ENCODE measurements at regions not wholly inside any gene's neighbourhood (a gene's known extent, or its start where the extent isn't known, plus 50 kb on each side); places are given as distances from the start of the nearest gene placed in this dataset.

DNA sequence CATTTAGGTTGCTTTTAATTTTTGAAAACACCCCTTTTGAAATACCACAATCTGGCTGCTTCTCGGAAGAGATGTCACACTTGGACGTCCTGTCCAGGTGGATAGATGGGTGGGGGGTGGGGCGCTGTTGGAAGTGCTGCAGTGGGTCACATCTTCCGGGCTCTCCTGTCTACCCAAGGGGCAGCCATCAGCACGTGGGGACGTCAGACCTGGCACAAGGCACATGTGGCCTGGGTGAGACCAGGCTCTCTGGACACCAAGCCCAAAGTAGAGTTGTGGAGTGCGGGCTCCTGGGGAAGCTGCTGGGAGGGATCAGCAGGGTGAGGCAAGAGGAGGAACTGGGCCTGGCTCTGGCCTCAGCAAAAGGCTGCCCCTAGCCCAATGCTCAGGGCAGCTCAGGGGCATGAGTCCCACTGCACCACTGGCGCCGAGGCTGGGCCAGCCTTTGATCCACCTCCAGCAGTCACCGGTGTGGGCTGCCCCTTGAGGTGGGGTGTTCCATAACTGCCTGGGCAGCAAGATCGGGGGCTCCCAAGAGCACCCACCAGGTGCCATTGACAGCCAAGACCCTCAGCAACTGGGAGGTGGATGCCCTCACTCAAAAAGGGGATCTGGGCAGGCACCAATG, 68.6 kb upstream of the CCND1 start (continued):
- TF ChIP-seq, protein P1, sequence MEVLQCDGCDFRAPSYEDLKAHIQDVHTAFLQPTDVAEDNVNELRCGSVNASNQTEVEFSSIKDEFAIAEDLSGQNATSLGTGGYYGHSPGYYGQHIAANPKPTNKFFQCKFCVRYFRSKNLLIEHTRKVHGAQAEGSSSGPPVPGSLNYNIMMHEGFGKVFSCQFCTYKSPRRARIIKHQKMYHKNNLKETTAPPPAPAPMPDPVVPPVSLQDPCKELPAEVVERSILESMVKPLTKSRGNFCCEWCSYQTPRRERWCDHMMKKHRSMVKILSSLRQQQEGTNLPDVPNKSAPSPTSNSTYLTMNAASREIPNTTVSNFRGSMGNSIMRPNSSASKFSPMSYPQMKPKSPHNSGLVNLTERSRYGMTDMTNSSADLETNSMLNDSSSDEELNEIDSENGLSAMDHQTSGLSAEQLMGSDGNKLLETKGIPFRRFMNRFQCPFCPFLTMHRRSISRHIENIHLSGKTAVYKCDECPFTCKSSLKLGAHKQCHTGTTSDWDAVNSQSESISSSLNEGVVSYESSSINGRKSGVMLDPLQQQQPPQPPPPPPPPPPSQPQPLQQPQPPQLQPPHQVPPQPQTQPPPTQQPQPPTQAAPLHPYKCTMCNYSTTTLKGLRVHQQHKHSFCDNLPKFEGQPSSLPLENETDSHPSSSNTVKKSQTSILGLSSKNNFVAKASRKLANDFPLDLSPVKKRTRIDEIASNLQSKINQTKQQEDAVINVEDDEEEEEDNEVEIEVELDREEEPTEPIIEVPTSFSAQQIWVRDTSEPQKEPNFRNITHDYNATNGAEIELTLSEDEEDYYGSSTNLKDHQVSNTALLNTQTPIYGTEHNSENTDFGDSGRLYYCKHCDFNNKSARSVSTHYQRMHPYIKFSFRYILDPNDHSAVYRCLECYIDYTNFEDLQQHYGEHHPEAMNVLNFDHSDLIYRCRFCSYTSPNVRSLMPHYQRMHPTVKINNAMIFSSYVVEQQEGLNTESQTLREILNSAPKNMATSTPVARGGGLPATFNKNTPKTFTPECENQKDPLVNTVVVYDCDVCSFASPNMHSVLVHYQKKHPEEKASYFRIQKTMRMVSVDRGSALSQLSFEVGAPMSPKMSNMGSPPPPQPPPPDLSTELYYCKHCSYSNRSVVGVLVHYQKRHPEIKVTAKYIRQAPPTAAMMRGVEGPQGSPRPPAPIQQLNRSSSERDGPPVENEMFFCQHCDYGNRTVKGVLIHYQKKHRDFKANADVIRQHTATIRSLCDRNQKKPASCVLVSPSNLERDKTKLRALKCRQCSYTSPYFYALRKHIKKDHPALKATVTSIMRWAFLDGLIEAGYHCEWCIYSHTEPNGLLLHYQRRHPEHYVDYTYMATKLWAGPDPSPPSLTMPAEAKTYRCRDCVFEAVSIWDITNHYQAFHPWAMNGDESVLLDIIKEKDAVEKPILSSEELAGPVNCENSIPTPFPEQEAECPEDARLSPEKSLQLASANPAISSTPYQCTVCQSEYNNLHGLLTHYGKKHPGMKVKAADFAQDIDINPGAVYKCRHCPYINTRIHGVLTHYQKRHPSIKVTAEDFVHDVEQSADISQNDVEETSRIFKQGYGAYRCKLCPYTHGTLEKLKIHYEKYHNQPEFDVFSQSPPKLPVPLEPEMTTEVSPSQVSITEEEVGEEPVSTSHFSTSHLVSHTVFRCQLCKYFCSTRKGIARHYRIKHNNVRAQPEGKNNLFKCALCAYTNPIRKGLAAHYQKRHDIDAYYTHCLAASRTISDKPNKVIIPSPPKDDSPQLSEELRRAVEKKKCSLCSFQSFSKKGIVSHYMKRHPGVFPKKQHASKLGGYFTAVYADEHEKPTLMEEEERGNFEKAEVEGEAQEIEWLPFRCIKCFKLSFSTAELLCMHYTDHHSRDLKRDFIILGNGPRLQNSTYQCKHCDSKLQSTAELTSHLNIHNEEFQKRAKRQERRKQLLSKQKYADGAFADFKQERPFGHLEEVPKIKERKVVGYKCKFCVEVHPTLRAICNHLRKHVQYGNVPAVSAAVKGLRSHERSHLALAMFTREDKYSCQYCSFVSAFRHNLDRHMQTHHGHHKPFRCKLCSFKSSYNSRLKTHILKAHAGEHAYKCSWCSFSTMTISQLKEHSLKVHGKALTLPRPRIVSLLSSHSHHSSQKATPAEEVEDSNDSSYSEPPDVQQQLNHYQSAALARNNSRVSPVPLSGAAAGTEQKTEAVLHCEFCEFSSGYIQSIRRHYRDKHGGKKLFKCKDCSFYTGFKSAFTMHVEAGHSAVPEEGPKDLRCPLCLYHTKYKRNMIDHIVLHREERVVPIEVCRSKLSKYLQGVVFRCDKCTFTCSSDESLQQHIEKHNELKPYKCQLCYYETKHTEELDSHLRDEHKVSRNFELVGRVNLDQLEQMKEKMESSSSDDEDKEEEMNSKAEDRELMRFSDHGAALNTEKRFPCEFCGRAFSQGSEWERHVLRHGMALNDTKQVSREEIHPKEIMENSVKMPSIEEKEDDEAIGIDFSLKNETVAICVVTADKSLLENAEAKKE (CRISPR knock-in tag; IDR thresholded peaks at IDR 0.05) = no peak
- TF ChIP-seq JUNB (IDR thresholded peaks at IDR 0.05; ENCODE audit: unreplicated experiment) (no peak), ZNF114 (CRISPR knock-in tag; IDR thresholded peaks at IDR 0.05) (no peak), EZH2 (IDR thresholded peaks at IDR 0.05; ENCODE audit: low read depth, unreplicated experiment) (no peak), STAT1 (IDR thresholded peaks at IDR 0.05; ENCODE audit: unreplicated experiment) (no peak), EZH2phosphoT487 (IDR thresholded peaks at IDR 0.05; ENCODE audit: unreplicated experiment) (no peak), CREB1 (CRISPR knock-in tag; IDR thresholded peaks at IDR 0.05; ENCODE audit: low read depth) (no peak)

DNA sequence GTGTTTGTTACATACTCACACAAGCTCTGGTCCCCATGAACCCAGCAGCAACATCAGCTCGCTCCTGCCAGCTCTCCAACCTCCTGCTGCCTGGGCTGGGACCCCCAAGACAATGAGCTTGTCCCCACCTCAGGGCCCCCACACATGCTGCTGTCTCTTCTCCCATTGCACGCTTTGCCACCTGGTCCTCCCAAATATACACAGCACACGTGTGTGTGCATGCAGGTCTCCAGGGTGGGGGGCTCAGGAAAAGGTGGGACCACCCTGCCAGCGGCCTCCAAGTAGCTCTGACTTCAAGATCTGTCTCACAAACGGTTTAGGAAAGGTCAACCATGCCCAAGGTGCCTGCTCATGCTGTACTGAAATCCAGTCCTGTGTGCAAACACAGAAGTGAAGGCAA, 68.1 kb upstream of the CCND1 start:
- no peaks in the 10 kb centered on the region for H3K79me2 ChIP-seq (replicated peaks; ENCODE audit: insufficient read depth)
- H3K36me3 ChIP-seq (ENCODE audit: insufficient read depth) = no peaks in the 10 kb centered on the region
- DNase-seq (ENCODE audit: low spot score) = no peak
- H3F3A ChIP-seq (replicated peaks; ENCODE audit: low read depth) = no peaks in the 10 kb centered on the region
- no peak overlapping the region for H3K4me3 Mint-ChIP-seq
- H3K9me2 ChIP-seq (ENCODE audit: insufficient read depth) = no peaks in the 10 kb centered on the region
- no peak for ATAC-seq
- H3K9me3 Mint-ChIP-seq = no peaks in the 10 kb centered on the region
- H3K27ac ChIP-seq (ENCODE audit: low read depth) = no peak overlapping the region
- H3K4me1 Mint-ChIP-seq = no peaks in the 10 kb centered on the region; the same call in 2 of the 3 replicates
- no peak overlapping the region for H3K4me2 ChIP-seq
- no peak overlapping the region for H3K4me3 ChIP-seq
- no peaks in the 10 kb centered on the region for H3K4me1 ChIP-seq (ENCODE audit: insufficient read depth)
- peaks cover 12% of the 10 kb centered on the region for H3K27me3 Mint-ChIP-seq (ENCODE audit: insufficient read depth, low read depth, poor library complexity)
- H3K36me3 Mint-ChIP-seq (ENCODE audit: low read depth) = no peaks in the 10 kb centered on the region
- no peaks in the 10 kb centered on the region for H4K20me1 ChIP-seq (replicated peaks; ENCODE audit: insufficient read depth)
- H3K27me3 ChIP-seq (ENCODE audit: insufficient read depth) = no peaks in the 10 kb centered on the region
- no peak overlapping the region for H3K27ac Mint-ChIP-seq
- H2AFZ ChIP-seq = no peak overlapping the region
- no peak for TF ChIP-seq CREB1 (CRISPR knock-in tag; IDR thresholded peaks at IDR 0.05; ENCODE audit: low read depth)
- TF ChIP-seq ZNF114 (CRISPR knock-in tag; IDR thresholded peaks at IDR 0.05) = no peak
- TF ChIP-seq, protein P1 (CRISPR knock-in tag; IDR thresholded peaks at IDR 0.05) = no peak
